NCI-H345 treated with DMSO at 0.1 percent for 48 hours (cell line): ENCODE measurements at regions not wholly inside any gene's neighbourhood (a gene's known extent, or its start where the extent isn't known, plus 50 kb on each side); places are given as distances from the start of the nearest gene placed in this dataset.
"Not testable (repeated sequence)": the region's sequence is repeated elsewhere in the genome, so short reads cannot be mapped to it uniquely, and the experiment has no call there.

Source experiments
- DNase-seq: peaks from one replicate; lab custom pipeline; 2025; ENCODE audit not compliant: unreplicated experiment; lab: John Stamatoyannopoulos, UW

DNA sequence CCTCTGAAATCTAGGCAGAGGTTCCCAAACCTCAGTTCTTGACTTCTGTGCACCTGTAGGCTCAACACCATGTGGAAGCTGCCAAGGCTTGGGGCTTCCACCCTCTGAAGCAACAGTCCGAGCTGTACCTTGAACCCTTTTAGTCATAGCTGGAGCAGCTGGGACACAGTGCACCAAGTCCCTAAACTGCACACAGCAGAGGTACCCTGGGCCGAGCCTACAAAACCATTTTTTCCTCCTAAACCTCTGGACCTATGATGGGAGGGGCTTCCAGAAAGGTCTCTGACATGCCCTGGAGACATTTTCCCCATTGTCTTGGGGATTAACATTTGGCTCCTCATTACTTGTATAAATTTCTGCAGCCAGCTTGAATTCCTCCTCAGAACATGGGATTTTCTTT is 168.8 kb downstream of the TLE3 start:
- DNase-seq, result not testable (repeated sequence)

- no peak for DNase-seq
Measured at GRCh38 chr15:69929905-69930630, 167.6 kb downstream of the TLE3 start.

DNA sequence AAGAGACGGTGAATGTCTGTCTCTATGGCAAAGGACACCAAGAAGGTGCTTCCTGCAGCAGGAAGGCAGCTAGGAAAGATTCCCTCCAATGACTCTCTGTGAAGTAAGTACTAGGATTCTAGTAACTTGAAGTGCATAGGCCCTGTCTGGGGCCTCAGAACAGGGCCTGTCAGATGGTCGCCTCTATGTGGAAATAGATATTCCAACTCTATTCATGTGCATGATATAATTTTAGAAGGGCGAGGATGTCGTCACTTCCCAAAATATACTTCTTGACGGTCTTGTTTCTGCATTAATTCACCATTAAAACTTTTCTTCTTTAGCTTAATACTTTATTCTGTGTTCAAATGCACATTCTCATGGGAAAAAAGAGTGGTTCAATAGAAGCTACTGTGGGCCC is 167.0 kb downstream of the TLE3 start:
- no peak for DNase-seq

DNA sequence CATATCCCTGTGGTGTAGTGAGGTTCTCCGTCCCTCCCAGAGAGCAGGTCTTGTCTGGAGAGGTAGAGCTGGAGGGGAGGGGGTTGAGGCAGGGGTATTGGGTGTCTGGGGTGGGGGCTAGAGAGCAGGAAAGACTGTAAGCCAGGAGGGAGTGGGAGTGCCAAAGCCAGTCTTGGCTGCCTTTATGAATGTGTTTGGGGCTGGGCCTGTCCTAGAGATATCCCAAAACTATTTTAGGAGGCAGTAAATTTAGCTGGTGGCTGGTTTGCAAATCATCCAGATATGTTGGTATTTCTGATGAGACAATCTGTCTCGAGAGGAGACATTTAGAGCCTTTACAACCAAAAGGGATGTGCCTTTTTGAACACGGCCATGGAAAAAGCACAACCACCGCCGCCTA is 166.6 kb downstream of the TLE3 start:
- no peak for DNase-seq

- DNase-seq, result no peak
Measured at GRCh38 chr15:69934607-69935006, 163.1 kb downstream of the TLE3 start.

GRCh38 chr15:69939513-69940440 is 157.9 kb downstream of the TLE3 start:
- DNase-seq, result no peak

- no peak for DNase-seq
Measured at GRCh38 chr15:69940441-69941300, 157.0 kb downstream of the TLE3 start.

GRCh38 chr15:69941301-69941605 is 156.5 kb downstream of the TLE3 start:
- no peak for DNase-seq

GRCh38 chr15:69941706-69942495 is 155.8 kb downstream of the TLE3 start:
- peak; percentile 47 for DNase-seq

DNA sequence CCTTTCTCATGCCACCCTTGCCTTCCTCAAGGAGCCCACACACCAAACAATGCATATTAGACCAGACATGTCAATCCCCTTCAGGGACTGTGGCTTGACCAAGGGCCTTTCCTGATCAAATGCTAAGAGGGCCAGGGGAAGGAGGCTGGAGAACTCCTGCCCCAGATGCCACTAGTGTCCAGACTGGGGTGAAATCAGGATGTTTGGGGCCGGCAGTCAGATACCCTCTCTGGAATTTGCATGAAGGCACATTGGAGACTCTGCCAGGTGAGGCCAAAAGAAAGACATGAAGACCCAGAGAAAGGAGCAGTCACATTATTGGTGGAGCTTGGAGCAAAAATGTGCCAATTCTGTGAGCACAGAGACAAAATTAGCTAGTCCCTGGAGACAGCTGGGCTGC is 154.1 kb downstream of the TLE3 start:
- no peak for DNase-seq

DNA sequence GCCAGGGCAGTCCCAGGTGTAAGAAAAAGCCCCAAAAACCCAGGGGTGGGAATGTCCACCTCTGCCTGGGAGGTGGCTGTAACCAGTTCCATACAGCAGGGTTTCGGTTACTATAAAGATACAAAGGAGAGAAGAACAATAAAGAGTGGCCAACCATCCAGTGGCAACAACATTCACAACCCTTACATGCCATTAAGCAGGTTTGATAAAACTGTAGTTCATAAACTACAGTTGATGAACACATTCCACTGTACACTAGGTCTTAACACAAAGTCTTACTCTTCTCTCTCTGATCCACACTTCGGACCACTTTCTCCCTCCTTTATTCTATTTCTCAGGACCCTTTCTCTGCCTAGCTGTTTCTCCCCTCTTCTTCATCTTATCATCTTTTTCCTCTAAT is 152.0 kb downstream of the TLE3 start:
- no peak for DNase-seq

GRCh38 chr15:69946870-69947269 is 150.8 kb downstream of the TLE3 start:
- no peak for DNase-seq

GRCh38 chr15:69947394-69947793 is 150.3 kb downstream of the TLE3 start:
- no peak for DNase-seq

- no peak for DNase-seq
Measured at GRCh38 chr15:69949485-69949884, 148.2 kb downstream of the TLE3 start.

DNA sequence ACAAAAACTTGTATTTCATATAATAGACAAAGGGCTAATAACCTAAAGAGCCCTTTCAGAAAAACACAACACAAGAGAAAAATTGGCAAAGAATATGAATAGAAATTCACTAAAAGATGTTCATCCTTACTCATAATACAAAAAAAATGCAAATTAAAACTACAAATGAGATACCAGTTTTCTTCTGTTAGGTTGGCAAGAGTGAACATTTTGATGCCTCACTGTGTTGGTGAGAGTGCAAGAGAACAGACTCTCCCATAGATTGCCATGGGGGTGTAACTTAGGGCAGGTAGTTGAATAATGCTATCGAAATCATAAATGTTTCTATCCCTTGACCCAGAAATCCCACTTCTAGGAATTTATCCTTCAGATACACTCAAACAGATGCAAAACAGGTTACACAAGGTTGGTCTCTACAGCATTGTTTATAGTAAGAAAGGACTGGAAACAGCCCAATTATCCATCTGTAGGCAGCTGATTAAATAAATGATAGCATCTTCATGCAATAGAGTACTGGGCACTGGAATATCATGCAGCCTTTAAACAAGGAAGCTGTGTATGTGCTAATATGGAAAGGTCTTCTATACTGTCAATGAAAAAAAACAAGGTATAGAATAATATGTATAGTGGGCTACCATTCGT is 146.3 kb downstream of the TLE3 start:
- DNase-seq, result no peak

DNA sequence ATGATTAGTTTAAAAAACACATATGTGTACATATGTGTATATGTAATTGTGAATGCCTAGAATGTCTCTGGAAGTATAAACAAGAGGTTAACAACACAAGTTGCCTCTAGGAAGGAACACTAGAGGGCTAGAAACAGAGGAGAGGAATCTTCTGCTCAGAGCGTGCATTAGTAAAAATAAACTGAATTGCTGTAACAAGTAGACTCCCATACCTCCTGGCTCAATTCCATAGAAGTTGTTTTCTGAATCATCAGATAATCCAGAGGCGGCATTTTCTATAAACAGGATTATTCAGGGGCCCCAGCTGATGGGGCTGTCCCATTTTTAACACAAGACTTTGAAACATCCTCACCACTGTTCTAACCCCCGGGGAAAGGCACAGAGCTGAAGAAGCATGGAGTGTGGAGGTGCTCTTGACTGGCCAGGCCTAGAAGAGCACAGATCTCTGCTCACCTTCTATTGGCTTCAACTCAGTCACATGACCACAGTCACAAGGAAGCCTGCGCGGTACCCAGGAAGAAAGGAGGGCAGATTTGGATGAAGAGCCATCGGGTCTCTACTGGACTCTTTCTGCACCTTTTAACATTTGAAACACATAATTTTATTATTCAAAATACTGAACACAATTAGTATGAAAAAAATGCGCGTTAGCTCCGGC is 145.7 kb downstream of the TLE3 start:
- no peak for DNase-seq

DNA sequence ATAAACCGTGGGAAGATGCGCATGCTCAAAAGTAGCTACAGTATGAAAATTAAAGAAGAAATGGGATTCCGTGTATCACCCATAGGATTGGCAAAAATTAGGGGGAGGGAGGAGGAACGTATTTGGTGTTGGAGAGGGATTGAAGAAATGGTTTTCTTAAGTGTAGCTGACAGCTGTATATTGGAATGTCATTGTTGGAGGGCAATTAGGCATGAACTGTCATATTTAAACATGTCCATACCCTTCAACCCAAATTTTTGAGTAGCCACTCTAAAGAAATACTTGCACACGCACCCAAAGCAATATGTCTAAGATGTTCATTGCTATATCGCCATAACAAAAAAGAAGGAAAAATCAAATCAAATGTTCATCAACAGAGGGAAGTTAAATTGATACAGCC is 144.7 kb downstream of the TLE3 start:
- no peak for DNase-seq

GRCh38 chr15:69953816-69954215 is 143.9 kb downstream of the TLE3 start:
- no peak for DNase-seq

- no peak for DNase-seq
Measured at GRCh38 chr15:69954666-69955065, 143.1 kb downstream of the TLE3 start.
